GM12873 (cell line): ENCODE measurements at regions not wholly inside any gene's neighbourhood (a gene's known extent, or its start where the extent isn't known, plus 50 kb on each side); places are given as distances from the start of the nearest gene placed in this dataset.

Source experiments
- TF ChIP-seq, protein P1 (sequence below): IDR thresholded peaks from 2 replicates; pipeline ENCODE4 v1.5.1; 2012; ENCODE audit warnings: low read depth, mild to moderate bottlenecking, moderate library complexity, low read length, control low read depth; ENCODE audit not compliant: insufficient read depth; ENCODE audit errors: missing control alignments

DNA sequence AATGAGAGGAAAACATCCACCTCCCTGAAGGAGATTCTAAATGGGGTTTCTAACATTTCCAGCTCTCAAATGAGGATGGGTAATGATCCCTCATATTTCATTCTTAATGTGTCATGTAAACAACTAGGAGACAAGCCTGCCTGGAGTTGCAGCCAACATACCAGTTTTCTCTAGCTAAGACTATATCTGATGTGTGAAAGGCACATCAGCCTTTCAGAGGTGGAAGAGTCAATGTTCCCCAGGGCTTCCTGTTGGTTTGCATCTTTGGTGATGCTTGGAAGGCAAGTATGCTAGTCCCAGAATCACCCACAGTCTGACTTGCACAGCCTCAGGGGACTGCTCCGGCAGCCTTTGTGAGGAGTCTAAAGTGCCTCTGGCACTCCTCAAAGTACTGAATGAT is 921.2 kb downstream of the SQOR start:
- TF ChIP-seq, protein P1, sequence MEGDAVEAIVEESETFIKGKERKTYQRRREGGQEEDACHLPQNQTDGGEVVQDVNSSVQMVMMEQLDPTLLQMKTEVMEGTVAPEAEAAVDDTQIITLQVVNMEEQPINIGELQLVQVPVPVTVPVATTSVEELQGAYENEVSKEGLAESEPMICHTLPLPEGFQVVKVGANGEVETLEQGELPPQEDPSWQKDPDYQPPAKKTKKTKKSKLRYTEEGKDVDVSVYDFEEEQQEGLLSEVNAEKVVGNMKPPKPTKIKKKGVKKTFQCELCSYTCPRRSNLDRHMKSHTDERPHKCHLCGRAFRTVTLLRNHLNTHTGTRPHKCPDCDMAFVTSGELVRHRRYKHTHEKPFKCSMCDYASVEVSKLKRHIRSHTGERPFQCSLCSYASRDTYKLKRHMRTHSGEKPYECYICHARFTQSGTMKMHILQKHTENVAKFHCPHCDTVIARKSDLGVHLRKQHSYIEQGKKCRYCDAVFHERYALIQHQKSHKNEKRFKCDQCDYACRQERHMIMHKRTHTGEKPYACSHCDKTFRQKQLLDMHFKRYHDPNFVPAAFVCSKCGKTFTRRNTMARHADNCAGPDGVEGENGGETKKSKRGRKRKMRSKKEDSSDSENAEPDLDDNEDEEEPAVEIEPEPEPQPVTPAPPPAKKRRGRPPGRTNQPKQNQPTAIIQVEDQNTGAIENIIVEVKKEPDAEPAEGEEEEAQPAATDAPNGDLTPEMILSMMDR = no peak

DNA sequence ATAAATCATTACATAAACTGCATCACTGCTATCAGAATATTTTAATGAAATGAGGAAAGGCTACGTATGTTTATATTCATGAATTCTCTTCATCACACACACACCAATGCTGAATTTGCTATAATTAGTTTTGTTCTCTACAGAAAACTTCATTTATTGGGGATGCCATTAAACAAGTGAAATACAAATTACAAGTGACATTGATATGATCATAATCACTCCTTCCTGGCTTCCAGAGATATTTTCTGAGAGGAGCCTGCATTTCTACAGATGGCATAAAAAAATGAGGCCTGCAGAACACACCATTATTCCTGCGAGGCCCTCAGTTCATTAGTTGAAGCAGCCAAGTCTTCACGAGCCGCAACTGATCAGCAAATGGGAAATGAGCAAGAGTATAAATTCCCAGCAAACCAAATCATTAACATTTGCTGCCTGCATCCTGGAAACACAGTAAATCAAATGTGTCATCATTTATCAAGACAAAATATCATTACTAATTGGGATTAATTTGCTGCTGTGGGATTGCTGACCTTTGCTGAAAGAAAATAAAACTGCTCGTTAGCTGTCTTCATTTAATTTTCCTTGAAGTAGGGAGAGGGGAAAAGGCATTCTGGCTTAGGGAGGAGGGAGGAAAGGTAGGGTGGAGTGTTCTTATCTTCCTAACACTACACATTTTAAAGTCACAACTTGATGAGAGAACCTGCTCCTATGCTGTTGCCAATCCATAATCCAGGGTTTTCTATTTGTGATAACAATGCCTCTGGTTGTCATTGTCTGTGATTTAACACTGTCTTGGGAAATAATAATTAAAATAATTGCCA is 921.9 kb downstream of the SQOR start:
- TF ChIP-seq, protein P1 = no peak

DNA sequence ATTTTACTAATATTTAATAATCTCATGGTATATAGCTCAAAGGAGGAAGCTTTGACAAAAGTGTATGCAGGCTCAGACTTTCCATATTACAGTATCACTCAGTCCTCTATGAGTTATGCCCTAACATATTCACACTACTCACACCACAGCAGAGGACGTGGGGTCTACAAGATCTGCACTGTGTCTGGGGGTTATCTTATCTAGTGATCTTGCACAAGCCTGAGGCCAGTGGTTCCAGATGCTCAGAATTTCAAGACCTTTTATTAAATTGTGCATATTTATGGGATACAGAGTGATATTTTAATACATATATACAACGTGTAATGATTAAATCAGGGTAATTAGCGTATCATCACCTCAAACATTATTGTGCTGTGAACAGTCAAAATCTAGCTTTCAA is 933.1 kb downstream of the SQOR start:
- TF ChIP-seq, protein P1 = no peak

DNA sequence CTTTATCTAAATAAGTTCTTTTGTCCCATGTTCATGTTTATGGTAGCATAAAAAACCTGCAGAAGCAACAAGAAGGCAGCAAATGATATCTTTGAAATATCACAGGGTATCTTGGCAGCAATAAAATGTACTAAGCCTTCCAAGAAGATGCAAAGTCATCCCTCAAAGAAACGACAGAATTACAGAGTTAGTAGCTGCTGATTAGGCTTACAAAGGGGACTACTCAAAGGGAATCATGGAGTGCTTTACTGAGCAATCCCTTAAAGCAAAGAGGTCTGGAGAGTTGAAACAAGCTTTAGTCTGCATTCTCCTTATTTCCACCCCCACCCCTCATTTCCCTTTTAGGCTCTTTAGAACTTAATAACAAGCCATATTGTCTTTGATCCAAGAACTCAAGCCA is 935.0 kb downstream of the SQOR start:
- TF ChIP-seq, protein P1 = no peak

DNA sequence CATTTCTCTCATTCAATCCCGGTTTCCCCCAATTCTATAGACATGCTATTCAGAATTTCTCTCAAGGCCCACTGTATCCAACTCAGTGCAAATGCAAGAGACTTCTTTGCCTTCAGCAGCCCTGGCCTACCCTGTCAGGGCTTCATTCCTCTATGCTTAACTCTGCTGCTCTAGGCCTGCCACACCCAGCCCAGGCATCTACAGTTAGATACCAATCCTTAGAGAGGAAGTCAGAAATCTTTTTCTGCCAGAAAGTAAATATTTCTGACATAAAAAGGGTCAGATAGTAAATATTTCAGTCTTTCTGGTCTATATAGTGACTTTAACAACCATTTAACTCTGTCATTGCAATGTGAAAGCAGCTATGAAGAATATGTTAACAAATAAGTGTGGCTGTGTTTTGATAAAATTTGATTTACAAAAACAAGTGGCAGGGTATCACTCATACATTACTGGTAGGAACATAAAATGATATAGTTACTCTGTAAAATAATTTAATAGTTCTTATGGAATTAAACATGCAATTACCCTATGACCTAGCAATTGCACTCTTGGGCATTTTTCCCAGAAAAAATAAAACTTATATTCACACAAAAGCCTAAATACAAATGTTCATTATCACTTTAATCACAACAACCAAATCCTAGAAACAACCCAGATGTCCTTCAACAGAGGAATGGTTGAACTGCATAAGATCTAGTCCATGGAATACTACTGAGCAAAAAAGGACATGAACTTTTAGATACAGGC is 942.0 kb downstream of the SQOR start:
- TF ChIP-seq, protein P1 = no peak

DNA sequence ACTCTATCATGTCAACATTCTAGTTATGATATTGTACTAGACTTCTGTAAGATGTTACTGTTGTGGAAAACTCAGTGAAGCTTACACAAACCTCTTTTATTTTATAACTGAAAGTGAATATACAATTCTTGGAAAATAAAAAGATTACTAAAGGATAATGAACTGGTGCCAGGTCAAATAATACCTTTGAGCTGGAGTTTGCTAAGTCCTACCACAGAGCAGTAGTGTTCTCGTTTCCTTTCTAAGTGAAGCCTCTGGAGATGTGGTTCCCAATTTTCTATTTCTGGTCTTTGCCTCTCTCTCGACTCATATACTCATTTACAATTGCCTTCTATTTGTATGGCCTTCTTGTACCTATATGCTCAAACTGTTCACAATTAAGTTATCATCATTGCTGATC is 942.9 kb downstream of the SQOR start:
- TF ChIP-seq, protein P1 = no peak

DNA sequence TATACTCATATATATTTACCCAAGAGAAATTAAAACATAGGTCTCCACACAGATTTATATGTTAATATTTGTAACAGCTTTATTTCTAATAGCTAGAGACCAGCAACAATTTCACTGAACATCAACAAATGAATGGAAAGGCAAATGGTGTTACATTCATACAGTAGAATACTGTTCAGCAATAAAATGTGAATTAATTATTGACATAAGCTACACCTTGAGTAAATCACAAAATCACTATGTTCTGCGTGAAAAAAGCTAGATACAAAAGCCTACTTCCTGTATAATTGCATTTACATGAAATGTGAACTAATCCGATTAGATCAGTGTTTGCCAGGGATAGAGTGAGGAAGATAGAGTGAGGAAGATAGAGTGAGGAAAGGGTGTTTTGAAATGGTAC is 945.7 kb downstream of the SQOR start:
- TF ChIP-seq, protein P1 = no peak
